Cardiac muscle cell (in vitro differentiated cells and primary cell): ENCODE measurements at regions not wholly inside any gene's neighbourhood (a gene's known extent, or its start where the extent isn't known, plus 50 kb on each side); places are given as distances from the start of the nearest gene placed in this dataset.

Source experiments
- DNase-seq, 2 donors: peaks; one replicate each; pipeline versions ENCODE4 v3.0.0 to v3.0.0-alpha.2; 2010 to 2017; ENCODE audit warnings: low read depth in 1 of 2, low spot score in 1 of 2
- H3K27ac ChIP-seq: fragments of 200-600 bp; sonication (generic); 2 replicates; pipeline ENCODE4 v1.5.1; 2016
- H3K27me3 ChIP-seq: fragments of 200-600 bp; sonication (generic); 2 replicates; pipeline ENCODE4 v1.6.0; 2016; ENCODE audit warnings: control low read depth
- H3K36me3 ChIP-seq: fragments of 200-600 bp; sonication (generic); 2 replicates; pipeline ENCODE4 v1.5.1; 2016; ENCODE audit warnings: control low read depth
- H3K4me1 ChIP-seq: fragments of 200-600 bp; sonication (generic); 2 replicates; pipeline ENCODE4 v1.8.1; 2017; ENCODE audit warnings: low read depth, mild to moderate bottlenecking, mixed run types
- H3K4me3 ChIP-seq: fragments of 200-600 bp; sonication (generic); 2 replicates; pipeline ENCODE4 v1.5.1; 2016; ENCODE audit warnings: mild to moderate bottlenecking
- H3K9me3 ChIP-seq: fragments of 200-600 bp; sonication (generic); 2 replicates; pipeline ENCODE4 v1.5.1; 2017; ENCODE audit warnings: low read depth, mild to moderate bottlenecking, control low read depth
- CTCF ChIP-seq: IDR thresholded peaks from 2 replicates; pipeline ENCODE4 v1.5.1; 2012; ENCODE audit warnings: low read depth, mild to moderate bottlenecking, low read length

GRCh38 chr10:64134676-64135075 lies 613.5 kb downstream of the REEP3 start:
- Histone ChIP-seq H3K27ac (no peak overlapping the region), H3K36me3 (no peaks in the 10 kb centered on the region)
- TF ChIP-seq CTCF, result no peak

GRCh38 chr10:64142395-64142794 lies 621.2 kb downstream of the REEP3 start:
- DNase-seq, result no peak
- Histone ChIP-seq H3K4me3 (no peak overlapping the region), H3K36me3 (no peaks in the 10 kb centered on the region), H3K4me1 (no peaks in the 10 kb centered on the region), H3K9me3 (no peaks in the 10 kb centered on the region), H3K27ac (no peak overlapping the region), H3K27me3 (no peaks in the 10 kb centered on the region)
- no peak for TF ChIP-seq CTCF

More at GRCh38 chr10:64134676-64135075, 613.5 kb downstream of the REEP3 start:
- H3K4me3 ChIP-seq, result no peak overlapping the region
- no peaks in the 10 kb centered on the region for H3K9me3 ChIP-seq
- no peak for DNase-seq
- H3K27me3 ChIP-seq, result no peaks in the 10 kb centered on the region
- H3K4me1 ChIP-seq, result no peaks in the 10 kb centered on the region

- Histone ChIP-seq H3K4me3 (no peak overlapping the region), H3K27ac (no peak overlapping the region), H3K27me3 (no peaks in the 10 kb centered on the region), H3K4me1 (no peaks in the 10 kb centered on the region), H3K9me3 (no peaks in the 10 kb centered on the region), H3K36me3 (no peaks in the 10 kb centered on the region)
- no peak for DNase-seq
- TF ChIP-seq CTCF, result no peak
These were observed 627.4 kb downstream of the REEP3 start for GRCh38 chr10:64148607-64149006.

GRCh38 chr10:64156166-64156565 lies 635.0 kb downstream of the REEP3 start:
- Histone ChIP-seq H3K9me3 (no peaks in the 10 kb centered on the region), H3K27me3 (no peaks in the 10 kb centered on the region), H3K27ac (no peak overlapping the region), H3K4me1 (no peaks in the 10 kb centered on the region), H3K36me3 (no peaks in the 10 kb centered on the region), H3K4me3 (no peak overlapping the region)
- no peak for TF ChIP-seq CTCF
- DNase-seq, result no peak

- Histone ChIP-seq H3K4me3 (no peak overlapping the region), H3K9me3 (no peaks in the 10 kb centered on the region), H3K27me3 (no peaks in the 10 kb centered on the region), H3K4me1 (no peaks in the 10 kb centered on the region), H3K27ac (no peak overlapping the region), H3K36me3 (no peaks in the 10 kb centered on the region)
- DNase-seq, result no peak
- TF ChIP-seq CTCF, result no peak
These were observed 637.4 kb downstream of the REEP3 start for GRCh38 chr10:64158551-64158950.
